ENCODE measurements at regions not wholly inside any gene's neighbourhood (a gene's known extent, or its start where the extent isn't known, plus 50 kb on each side); places are given as distances from the start of the nearest gene placed in this dataset.

- in situ Hi-C loops (cut with HindIII; ENCODE audit: low sequenced_read_pairs): no loop called here
- DNase-seq (ENCODE audit: low spot score): no peak
Observed at GRCh38 chr6:170182093-170182780, 108.6 kb downstream of the DLL1 start.

- in situ Hi-C loops (cut with HindIII; ENCODE audit: low sequenced_read_pairs): no loop called here
Observed at GRCh38 chr6:170181338-170181690, 109.6 kb downstream of the DLL1 start.

GRCh38 chr6:170180671-170181337 lies 110.1 kb downstream of the DLL1 start:
- in situ Hi-C loops (cut with HindIII; ENCODE audit: low sequenced_read_pairs): no loop called here

More at GRCh38 chr6:170181338-170181690, 109.6 kb downstream of the DLL1 start:
- no peak for DNase-seq (ENCODE audit: low spot score)

GRCh38 chr6:170179616-170180324 lies 111.1 kb downstream of the DLL1 start:
- no peak for DNase-seq (ENCODE audit: low spot score)
- in situ Hi-C loops (cut with HindIII; ENCODE audit: low sequenced_read_pairs): no loop called here

More at GRCh38 chr6:170180671-170181337, 110.1 kb downstream of the DLL1 start:
- DNase-seq (ENCODE audit: low spot score): no peak

- no peak for DNase-seq (ENCODE audit: low spot score)
- in situ Hi-C loops (cut with HindIII; ENCODE audit: low sequenced_read_pairs): no loop called here
Observed at GRCh38 chr6:170178561-170179477, 112.1 kb downstream of the DLL1 start.

- in situ Hi-C loops (cut with HindIII; ENCODE audit: low sequenced_read_pairs): no loop called here
- DNase-seq (ENCODE audit: low spot score): no peak
Observed at GRCh38 chr6:170177772-170178560, 112.9 kb downstream of the DLL1 start.

- in situ Hi-C loops (cut with HindIII; ENCODE audit: low sequenced_read_pairs): no loop called here
- DNase-seq (ENCODE audit: low spot score): no peak
Observed at GRCh38 chr6:170176898-170177771, 113.7 kb downstream of the DLL1 start.

- peak; percentile 16 for DNase-seq (ENCODE audit: low spot score)
- in situ Hi-C loops (cut with HindIII; ENCODE audit: low sequenced_read_pairs): no loop called here
Observed at GRCh38 chr6:170176136-170176897, 114.6 kb downstream of the DLL1 start.

GRCh38 chr6:170175644-170176135 lies 115.2 kb downstream of the DLL1 start:
- DNase-seq (ENCODE audit: low spot score): no peak
- in situ Hi-C loops (cut with HindIII; ENCODE audit: low sequenced_read_pairs): no loop called here

GRCh38 chr6:170174771-170175643 lies 115.9 kb downstream of the DLL1 start:
- DNase-seq (ENCODE audit: low spot score): no peak
- in situ Hi-C loops (cut with HindIII; ENCODE audit: low sequenced_read_pairs): no loop called here

- no peak for DNase-seq (ENCODE audit: low spot score)
- in situ Hi-C loops (cut with HindIII; ENCODE audit: low sequenced_read_pairs): no loop called here
Observed at GRCh38 chr6:170174124-170174770, 116.6 kb downstream of the DLL1 start.

GRCh38 chr6:170173335-170173881 lies 117.5 kb downstream of the DLL1 start:
- DNase-seq (ENCODE audit: low spot score): no peak
- in situ Hi-C loops (cut with HindIII; ENCODE audit: low sequenced_read_pairs): no loop called here

GRCh38 chr6:170172825-170173256 lies 118.0 kb downstream of the DLL1 start:
- in situ Hi-C loops (cut with HindIII; ENCODE audit: low sequenced_read_pairs): no loop called here
- DNase-seq (ENCODE audit: low spot score): no peak

- in situ Hi-C loops (cut with HindIII; ENCODE audit: low sequenced_read_pairs): no loop called here
- no peak for DNase-seq (ENCODE audit: low spot score)
Observed at GRCh38 chr6:170172392-170172791, 118.5 kb downstream of the DLL1 start.

GRCh38 chr6:170167657-170168159 lies 123.2 kb downstream of the DLL1 start:
- in situ Hi-C loops (cut with HindIII; ENCODE audit: low sequenced_read_pairs): no loop called here
- DNase-seq (ENCODE audit: low spot score): no peak

All from G401 (cell line).